ENCODE measurements at regions not wholly inside any gene's neighbourhood (a gene's known extent, or its start where the extent isn't known, plus 50 kb on each side); places are given as distances from the start of the nearest gene placed in this dataset.

DNA sequence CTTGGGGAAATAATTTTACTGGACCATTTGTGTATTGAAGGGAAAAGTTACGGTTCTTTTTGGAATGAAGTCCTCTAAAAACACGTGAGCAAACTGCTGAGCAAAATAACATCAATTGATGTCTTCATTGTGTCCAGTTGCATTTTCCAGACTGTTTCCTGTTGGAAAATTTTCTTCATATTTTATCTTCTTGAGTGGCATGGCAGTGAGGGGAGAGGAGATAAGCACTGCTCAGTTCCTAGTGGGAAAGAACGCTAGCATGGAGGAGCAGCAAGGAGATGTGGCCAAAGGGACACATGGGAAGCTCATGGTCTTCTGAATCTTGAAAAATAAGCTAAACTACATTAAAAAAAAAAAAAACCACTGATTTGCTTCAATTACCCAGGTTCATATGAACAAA, 776.0 kb downstream of the TFAP2A start:
- Histone ChIP-seq H3K27ac (ENCODE audit: poor library complexity, severe bottlenecking) (no peak overlapping the region), H3K36me3 (ENCODE audit: low read depth) (no peaks in the 10 kb centered on the region), H3K27me3 (ENCODE audit: insufficient read depth, poor library complexity, severe bottlenecking) (no peaks in the 10 kb centered on the region), H3K4me1 (ENCODE audit: insufficient read depth, poor library complexity, severe bottlenecking) (no peaks in the 10 kb centered on the region), H3K9me3 (ENCODE audit: severe bottlenecking) (no peaks in the 10 kb centered on the region), H3K4me3 (ENCODE audit: severe bottlenecking) (no peak overlapping the region)
- ATAC-seq (ENCODE audit: low read depth) (no peak), DNase-seq (ENCODE audit: low spot score) (no peak)
- TF ChIP-seq, protein P1, sequence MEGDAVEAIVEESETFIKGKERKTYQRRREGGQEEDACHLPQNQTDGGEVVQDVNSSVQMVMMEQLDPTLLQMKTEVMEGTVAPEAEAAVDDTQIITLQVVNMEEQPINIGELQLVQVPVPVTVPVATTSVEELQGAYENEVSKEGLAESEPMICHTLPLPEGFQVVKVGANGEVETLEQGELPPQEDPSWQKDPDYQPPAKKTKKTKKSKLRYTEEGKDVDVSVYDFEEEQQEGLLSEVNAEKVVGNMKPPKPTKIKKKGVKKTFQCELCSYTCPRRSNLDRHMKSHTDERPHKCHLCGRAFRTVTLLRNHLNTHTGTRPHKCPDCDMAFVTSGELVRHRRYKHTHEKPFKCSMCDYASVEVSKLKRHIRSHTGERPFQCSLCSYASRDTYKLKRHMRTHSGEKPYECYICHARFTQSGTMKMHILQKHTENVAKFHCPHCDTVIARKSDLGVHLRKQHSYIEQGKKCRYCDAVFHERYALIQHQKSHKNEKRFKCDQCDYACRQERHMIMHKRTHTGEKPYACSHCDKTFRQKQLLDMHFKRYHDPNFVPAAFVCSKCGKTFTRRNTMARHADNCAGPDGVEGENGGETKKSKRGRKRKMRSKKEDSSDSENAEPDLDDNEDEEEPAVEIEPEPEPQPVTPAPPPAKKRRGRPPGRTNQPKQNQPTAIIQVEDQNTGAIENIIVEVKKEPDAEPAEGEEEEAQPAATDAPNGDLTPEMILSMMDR (IDR thresholded peaks at IDR 0.05; ENCODE audit: poor library complexity, severe bottlenecking), result no peak

DNA sequence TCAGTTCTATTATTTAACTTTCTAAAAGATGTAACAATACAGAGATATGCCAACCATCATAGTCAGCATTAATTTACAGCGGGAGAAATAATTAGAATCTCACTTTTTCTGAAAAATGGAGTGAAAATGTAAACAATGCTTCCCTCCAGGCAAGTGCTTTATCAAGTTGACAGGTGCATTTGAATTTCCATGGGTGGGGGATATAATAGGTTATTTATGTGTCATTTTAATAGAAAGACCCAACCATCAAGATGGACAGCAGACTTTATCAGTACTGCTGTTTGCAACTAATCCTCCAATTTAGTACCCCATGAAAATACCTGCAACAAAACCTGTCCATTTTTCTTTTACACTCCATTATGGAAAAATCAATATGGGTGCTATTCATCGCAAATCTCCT, 780.1 kb downstream of the TFAP2A start:
- no peak overlapping the region for H3K27ac ChIP-seq (ENCODE audit: poor library complexity, severe bottlenecking)
- no peak for ATAC-seq (ENCODE audit: low read depth)
- H3K4me1 ChIP-seq (ENCODE audit: insufficient read depth, poor library complexity, severe bottlenecking), result no peaks in the 10 kb centered on the region
- no peaks in the 10 kb centered on the region for H3K9me3 ChIP-seq (ENCODE audit: severe bottlenecking)
- DNase-seq (ENCODE audit: low spot score), result no peak
- TF ChIP-seq, protein P1 (IDR thresholded peaks at IDR 0.05; ENCODE audit: poor library complexity, severe bottlenecking), result no peak
- H3K36me3 ChIP-seq (ENCODE audit: low read depth), result no peaks in the 10 kb centered on the region
- no peak overlapping the region for H3K4me3 ChIP-seq (ENCODE audit: severe bottlenecking)
- no peaks in the 10 kb centered on the region for H3K27me3 ChIP-seq (ENCODE audit: insufficient read depth, poor library complexity, severe bottlenecking)

- H3K4me1 ChIP-seq (ENCODE audit: insufficient read depth, poor library complexity, severe bottlenecking), result no peaks in the 10 kb centered on the region
- no peak overlapping the region for H3K4me3 ChIP-seq (ENCODE audit: severe bottlenecking)
- H3K36me3 ChIP-seq (ENCODE audit: low read depth), result no peaks in the 10 kb centered on the region
- ATAC-seq (ENCODE audit: low read depth), result no peak
- no peak for DNase-seq (ENCODE audit: low spot score)
- no peaks in the 10 kb centered on the region for H3K27me3 ChIP-seq (ENCODE audit: insufficient read depth, poor library complexity, severe bottlenecking)
- TF ChIP-seq, protein P1 (IDR thresholded peaks at IDR 0.05; ENCODE audit: poor library complexity, severe bottlenecking), result no peak
- H3K27ac ChIP-seq (ENCODE audit: poor library complexity, severe bottlenecking), result no peak overlapping the region
- H3K9me3 ChIP-seq (ENCODE audit: severe bottlenecking), result no peaks in the 10 kb centered on the region
Observed at GRCh38 chr6:9632026-9632425, 782.8 kb downstream of the TFAP2A start.

GRCh38 chr6:9628819-9629218, 786.1 kb downstream of the TFAP2A start:
- ATAC-seq (ENCODE audit: low read depth) (no peak), DNase-seq (ENCODE audit: low spot score) (no peak)
- TF ChIP-seq, protein P1 (IDR thresholded peaks at IDR 0.05; ENCODE audit: poor library complexity, severe bottlenecking), result no peak
- no peaks in the 10 kb centered on the region for H3K9me3 ChIP-seq (ENCODE audit: severe bottlenecking)
- H3K4me1 ChIP-seq (ENCODE audit: insufficient read depth, poor library complexity, severe bottlenecking), result no peaks in the 10 kb centered on the region
- no peak overlapping the region for H3K4me3 ChIP-seq (ENCODE audit: severe bottlenecking)
- no peak overlapping the region for H3K27ac ChIP-seq (ENCODE audit: poor library complexity, severe bottlenecking)
- H3K36me3 ChIP-seq (ENCODE audit: low read depth), result no peaks in the 10 kb centered on the region
- H3K27me3 ChIP-seq (ENCODE audit: insufficient read depth, poor library complexity, severe bottlenecking), result no peaks in the 10 kb centered on the region

DNA sequence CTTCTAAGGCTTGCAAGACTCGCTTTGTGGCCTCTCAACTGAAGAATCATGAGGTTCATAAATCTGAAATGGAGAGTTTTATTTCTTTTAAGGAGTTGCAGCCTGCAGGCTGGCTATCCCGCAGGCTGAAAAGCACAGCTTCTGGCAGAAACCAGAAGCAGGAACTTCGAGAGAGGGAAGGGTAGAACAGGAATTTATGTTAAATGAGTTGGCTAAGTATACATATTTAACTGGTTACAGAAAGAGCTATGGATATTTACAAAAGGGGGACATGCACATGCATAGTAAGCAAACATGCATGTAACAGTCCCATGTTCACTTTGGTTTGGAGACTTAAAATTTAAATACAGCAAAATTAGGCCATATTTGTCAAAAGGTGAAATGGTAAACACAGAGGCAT, 787.0 kb downstream of the TFAP2A start:
- no peak for DNase-seq (ENCODE audit: low spot score)

More for the DNA sequence above, 787.0 kb downstream of the TFAP2A start:
- H3K4me1 ChIP-seq (ENCODE audit: insufficient read depth, poor library complexity, severe bottlenecking), result no peaks in the 10 kb centered on the region
- no peaks in the 10 kb centered on the region for H3K27me3 ChIP-seq (ENCODE audit: insufficient read depth, poor library complexity, severe bottlenecking)
- H3K9me3 ChIP-seq (ENCODE audit: severe bottlenecking), result no peaks in the 10 kb centered on the region
- H3K4me3 ChIP-seq (ENCODE audit: severe bottlenecking), result no peak overlapping the region
- H3K27ac ChIP-seq (ENCODE audit: poor library complexity, severe bottlenecking), result no peak overlapping the region
- no peaks in the 10 kb centered on the region for H3K36me3 ChIP-seq (ENCODE audit: low read depth)
- no peak for ATAC-seq (ENCODE audit: low read depth)
- TF ChIP-seq, protein P1 (IDR thresholded peaks at IDR 0.05; ENCODE audit: poor library complexity, severe bottlenecking), result no peak
